Loucy (cell line): ENCODE measurements at regions not wholly inside any gene's neighbourhood (a gene's known extent, or its start where the extent isn't known, plus 50 kb on each side); places are given as distances from the start of the nearest gene placed in this dataset.

Source experiments
- H2AFZ ChIP-seq: fragments of 200-600 bp; sonication (generic); 2 replicates; pipeline ENCODE4 v1.6.0; 2016; ENCODE audit warnings: antibody characterized with exemption, mild to moderate bottlenecking, low read length, moderate library complexity
- H3F3A ChIP-seq: fragments of 200-600 bp; 2 replicates; pipeline ENCODE4 v1.6.0; 2016; ENCODE audit warnings: antibody characterized with exemption, low read depth, mild to moderate bottlenecking
- H3K27me3 ChIP-seq: fragments of 200-600 bp; sonication (generic); 2 replicates; pipeline ENCODE4 v1.6.1; 2014; ENCODE audit warnings: low read length, mild to moderate bottlenecking; ENCODE audit not compliant: insufficient read depth, poor library complexity, severe bottlenecking
- H3K36me3 ChIP-seq: fragments of 200-600 bp; sonication (generic); 2 replicates; pipeline ENCODE4 v1.6.1; 2016; ENCODE audit warnings: low read length; ENCODE audit not compliant: insufficient read depth
- H3K4me1 ChIP-seq: fragments of 200-600 bp; sonication (generic); 2 replicates; pipeline ENCODE4 v1.5.1; 2014; ENCODE audit warnings: low read length, mild to moderate bottlenecking; ENCODE audit not compliant: insufficient read depth, poor library complexity, severe bottlenecking
- H3K4me2 ChIP-seq: fragments of 200-600 bp; sonication (generic); 2 replicates; pipeline ENCODE4 v1.6.0; 2014; ENCODE audit warnings: antibody characterized with exemption, low read length, low read depth, mild to moderate bottlenecking; ENCODE audit not compliant: poor library complexity, severe bottlenecking
- H3K4me3 ChIP-seq: fragments of 200-600 bp; sonication (generic); 2 replicates; pipeline ENCODE4 v1.5.1; 2014; ENCODE audit warnings: low read length, mild to moderate bottlenecking, mixed read lengths; ENCODE audit not compliant: poor library complexity, severe bottlenecking
- H3K79me2 ChIP-seq: fragments of 200-600 bp; sonication (generic); 2 replicates; pipeline ENCODE4 v1.6.1; 2014; ENCODE audit warnings: low read length; ENCODE audit not compliant: insufficient read depth
- H3K9ac ChIP-seq: fragments of 200-600 bp; sonication (generic); 2 replicates; pipeline ENCODE4 v1.6.0; 2014; ENCODE audit warnings: mild to moderate bottlenecking, low read depth, low read length, moderate library complexity; ENCODE audit not compliant: poor library complexity, severe bottlenecking
- H3K9me2 ChIP-seq: fragments of 200-600 bp; sonication (generic); replicated peaks from 2 replicates; pipeline ENCODE4 v1.6.1; 2016; ENCODE audit warnings: low read depth, low read length, mixed read lengths
- H3K9me3 ChIP-seq: fragments of 200-600 bp; sonication (generic); 2 replicates; pipeline ENCODE4 v1.6.1; 2014; ENCODE audit warnings: mild to moderate bottlenecking, antibody characterized with exemption, low read length, low read depth; ENCODE audit not compliant: insufficient read depth
- H4K20me1 ChIP-seq: fragments of 200-600 bp; sonication (generic); 2 replicates; pipeline ENCODE4 v1.6.0; 2014; ENCODE audit warnings: antibody characterized with exemption, low read length, mild to moderate bottlenecking; ENCODE audit not compliant: insufficient read depth, poor library complexity, severe bottlenecking
- EZH2phosphoT487 ChIP-seq: fragments of 200-600 bp; IDR thresholded peaks from 2 replicates; pipeline ENCODE4 v1.6.1; 2018; ENCODE audit warnings: antibody characterized with exemption, mild to moderate bottlenecking, moderate library complexity, borderline replicate concordance
- TF ChIP-seq, protein P1 (sequence below): fragments of 200-600 bp; sonication (generic); conservative IDR thresholded peaks from 2 replicates; pipeline ENCODE4 v1.5.1; 2014; ENCODE audit warnings: mild to moderate bottlenecking, antibody characterized with exemption, low read length

DNA sequence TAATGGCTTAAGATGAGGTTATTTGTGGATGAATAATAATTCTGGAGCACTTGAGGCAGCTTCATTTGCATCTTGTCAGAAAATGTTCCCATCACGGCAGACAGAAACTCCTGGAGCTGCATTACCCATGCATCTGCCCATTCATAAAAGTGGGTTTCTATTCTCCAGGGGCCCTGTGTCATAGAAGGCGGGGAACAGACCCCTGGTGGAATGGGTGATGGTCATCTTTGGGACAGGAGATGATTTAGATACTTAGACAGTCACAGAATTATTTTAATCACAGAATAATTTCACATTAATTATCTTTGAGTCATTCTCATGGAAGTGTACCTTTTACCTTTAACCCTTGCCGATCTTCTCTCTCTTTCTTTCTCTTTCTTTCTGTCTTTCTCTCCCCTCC is 980.7 kb upstream of the TMEM132C start:
- no peaks in the 10 kb centered on the region for H3K27me3 ChIP-seq
- TF ChIP-seq, protein P1, sequence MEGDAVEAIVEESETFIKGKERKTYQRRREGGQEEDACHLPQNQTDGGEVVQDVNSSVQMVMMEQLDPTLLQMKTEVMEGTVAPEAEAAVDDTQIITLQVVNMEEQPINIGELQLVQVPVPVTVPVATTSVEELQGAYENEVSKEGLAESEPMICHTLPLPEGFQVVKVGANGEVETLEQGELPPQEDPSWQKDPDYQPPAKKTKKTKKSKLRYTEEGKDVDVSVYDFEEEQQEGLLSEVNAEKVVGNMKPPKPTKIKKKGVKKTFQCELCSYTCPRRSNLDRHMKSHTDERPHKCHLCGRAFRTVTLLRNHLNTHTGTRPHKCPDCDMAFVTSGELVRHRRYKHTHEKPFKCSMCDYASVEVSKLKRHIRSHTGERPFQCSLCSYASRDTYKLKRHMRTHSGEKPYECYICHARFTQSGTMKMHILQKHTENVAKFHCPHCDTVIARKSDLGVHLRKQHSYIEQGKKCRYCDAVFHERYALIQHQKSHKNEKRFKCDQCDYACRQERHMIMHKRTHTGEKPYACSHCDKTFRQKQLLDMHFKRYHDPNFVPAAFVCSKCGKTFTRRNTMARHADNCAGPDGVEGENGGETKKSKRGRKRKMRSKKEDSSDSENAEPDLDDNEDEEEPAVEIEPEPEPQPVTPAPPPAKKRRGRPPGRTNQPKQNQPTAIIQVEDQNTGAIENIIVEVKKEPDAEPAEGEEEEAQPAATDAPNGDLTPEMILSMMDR: no peak
- no peak for TF ChIP-seq EZH2phosphoT487

DNA sequence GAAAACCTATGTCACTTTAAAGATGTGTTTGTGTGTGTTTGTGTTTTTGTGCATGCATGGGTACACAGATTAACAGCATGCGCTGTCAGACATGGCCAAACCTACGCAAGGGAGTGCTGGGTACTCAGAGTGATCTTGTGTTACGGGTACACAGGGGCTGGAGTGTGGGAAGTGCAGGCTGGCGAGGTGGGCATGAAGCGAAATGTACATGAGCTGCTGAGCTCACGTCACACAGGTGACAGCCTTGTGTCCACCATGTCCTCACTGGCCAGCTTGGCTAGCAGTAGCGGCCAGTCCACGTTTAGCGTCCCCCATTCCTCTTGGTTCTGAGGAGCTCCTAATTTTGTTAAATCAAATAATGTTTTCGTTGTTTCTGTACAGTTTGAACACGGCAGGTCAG is 979.7 kb upstream of the TMEM132C start:
- H3K9me3 ChIP-seq: no peaks in the 10 kb centered on the region
- no peak overlapping the region for H3K9ac ChIP-seq
- H3F3A ChIP-seq: no peaks in the 10 kb centered on the region
- H3K79me2 ChIP-seq: no peaks in the 10 kb centered on the region
- H3K4me2 ChIP-seq: no peak overlapping the region
- H3K36me3 ChIP-seq: no peaks in the 10 kb centered on the region
- no peaks in the 10 kb centered on the region for H4K20me1 ChIP-seq
- H3K9me2 ChIP-seq: no peaks in the 10 kb centered on the region
- no peaks in the 10 kb centered on the region for H3K27me3 ChIP-seq
- no peaks in the 10 kb centered on the region for H3K4me1 ChIP-seq
- H2AFZ ChIP-seq: no peak overlapping the region
- TF ChIP-seq, protein P1: no peak
- no peak for TF ChIP-seq EZH2phosphoT487
- no peak overlapping the region for H3K4me3 ChIP-seq

More for the DNA sequence above, 980.7 kb upstream of the TMEM132C start:
- Histone ChIP-seq H3K4me1 (no peaks in the 10 kb centered on the region), H3K4me3 (no peak overlapping the region), H3K4me2 (no peak overlapping the region), H3K9me2 (no peaks in the 10 kb centered on the region), H3F3A (no peaks in the 10 kb centered on the region), H3K79me2 (no peaks in the 10 kb centered on the region), H2AFZ (no peak overlapping the region), H4K20me1 (no peaks in the 10 kb centered on the region), H3K36me3 (no peaks in the 10 kb centered on the region), H3K9me3 (no peaks in the 10 kb centered on the region), H3K9ac (no peak overlapping the region)

DNA sequence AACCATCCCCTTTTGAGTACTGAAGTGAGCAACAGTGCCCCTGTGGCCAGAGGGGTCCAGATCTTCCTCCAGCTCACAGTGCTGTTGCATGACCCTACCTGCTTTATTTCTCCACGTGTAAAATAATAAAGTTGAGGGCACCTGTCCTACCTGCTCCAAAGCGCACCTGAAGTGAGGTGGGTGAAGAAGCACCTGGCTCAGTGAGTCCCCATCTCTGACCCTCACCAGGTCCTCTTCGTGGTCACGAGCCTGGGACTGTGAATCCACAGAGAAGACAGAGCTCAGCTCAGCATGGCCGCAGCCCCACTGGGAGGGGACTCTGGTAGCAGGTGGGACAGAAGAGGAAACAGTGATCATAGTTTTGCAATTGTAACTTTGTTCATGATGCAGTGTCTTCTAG is 976.7 kb upstream of the TMEM132C start:
- no peaks in the 10 kb centered on the region for H3K27me3 ChIP-seq
- no peak overlapping the region for H3K4me2 ChIP-seq
- no peaks in the 10 kb centered on the region for H3K9me2 ChIP-seq

More for the DNA sequence above, 976.7 kb upstream of the TMEM132C start:
- no peak overlapping the region for H2AFZ ChIP-seq
- no peaks in the 10 kb centered on the region for H4K20me1 ChIP-seq
- no peaks in the 10 kb centered on the region for H3K36me3 ChIP-seq
- TF ChIP-seq EZH2phosphoT487: no peak
- TF ChIP-seq, protein P1: no peak
- no peak overlapping the region for H3K9ac ChIP-seq
- no peaks in the 10 kb centered on the region for H3K79me2 ChIP-seq
- no peaks in the 10 kb centered on the region for H3K4me1 ChIP-seq
- H3K4me3 ChIP-seq: no peak overlapping the region
- no peaks in the 10 kb centered on the region for H3F3A ChIP-seq
- no peaks in the 10 kb centered on the region for H3K9me3 ChIP-seq
